GM21515 (cell line): ENCODE measurements at regions not wholly inside any gene's neighbourhood (a gene's known extent, or its start where the extent isn't known, plus 50 kb on each side); places are given as distances from the start of the nearest gene placed in this dataset.
"Not testable (repeated sequence)": the region's sequence is repeated elsewhere in the genome, so short reads cannot be mapped to it uniquely, and the experiment has no call there.

Source experiments
- ATAC-seq: cut with Tn5 transposase; IDR thresholded peaks from one replicate; pipeline ENCODE4 v1.9.1; 2021; ENCODE audit not compliant: unreplicated experiment

- not testable (repeated sequence) for ATAC-seq
These were observed 289.4 kb downstream of the CNTNAP3B start for GRCh38 chr9:41839786-41840185.

DNA sequence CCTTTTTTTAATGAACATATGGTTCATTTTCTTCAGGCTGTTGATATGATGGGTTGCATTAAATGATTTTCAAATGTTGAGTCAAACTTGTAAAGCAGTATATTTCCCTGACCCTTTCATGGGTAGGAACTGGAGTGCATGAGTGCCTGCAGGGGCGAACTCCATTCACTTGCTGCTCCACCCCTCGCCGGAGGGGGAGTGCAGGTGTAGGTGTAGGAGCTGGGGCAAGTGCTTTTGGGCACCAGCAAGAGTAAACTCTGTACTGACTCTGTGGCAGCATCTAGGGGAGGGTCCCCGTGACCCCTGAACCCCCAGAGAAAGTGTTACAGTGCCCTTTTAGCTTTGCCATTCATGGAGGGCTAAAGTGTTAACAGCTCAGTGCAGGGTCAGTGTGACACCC is 290.3 kb downstream of the CNTNAP3B start:
- ATAC-seq: not testable (repeated sequence)

DNA sequence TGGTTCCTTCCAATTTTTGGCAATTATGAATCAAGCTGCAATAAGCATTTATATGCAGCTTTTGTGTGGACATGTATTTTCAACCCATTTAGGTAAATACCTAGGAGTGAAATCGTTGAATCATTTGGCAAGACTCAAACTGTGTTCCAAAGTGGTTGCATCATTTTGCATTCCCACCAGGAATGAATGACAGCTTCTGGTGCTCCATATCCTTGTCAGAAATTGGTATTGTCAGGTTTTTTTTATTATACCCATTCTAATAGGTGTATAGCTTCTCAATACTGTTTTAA is 290.7 kb downstream of the CNTNAP3B start:
- ATAC-seq: not testable (repeated sequence)

DNA sequence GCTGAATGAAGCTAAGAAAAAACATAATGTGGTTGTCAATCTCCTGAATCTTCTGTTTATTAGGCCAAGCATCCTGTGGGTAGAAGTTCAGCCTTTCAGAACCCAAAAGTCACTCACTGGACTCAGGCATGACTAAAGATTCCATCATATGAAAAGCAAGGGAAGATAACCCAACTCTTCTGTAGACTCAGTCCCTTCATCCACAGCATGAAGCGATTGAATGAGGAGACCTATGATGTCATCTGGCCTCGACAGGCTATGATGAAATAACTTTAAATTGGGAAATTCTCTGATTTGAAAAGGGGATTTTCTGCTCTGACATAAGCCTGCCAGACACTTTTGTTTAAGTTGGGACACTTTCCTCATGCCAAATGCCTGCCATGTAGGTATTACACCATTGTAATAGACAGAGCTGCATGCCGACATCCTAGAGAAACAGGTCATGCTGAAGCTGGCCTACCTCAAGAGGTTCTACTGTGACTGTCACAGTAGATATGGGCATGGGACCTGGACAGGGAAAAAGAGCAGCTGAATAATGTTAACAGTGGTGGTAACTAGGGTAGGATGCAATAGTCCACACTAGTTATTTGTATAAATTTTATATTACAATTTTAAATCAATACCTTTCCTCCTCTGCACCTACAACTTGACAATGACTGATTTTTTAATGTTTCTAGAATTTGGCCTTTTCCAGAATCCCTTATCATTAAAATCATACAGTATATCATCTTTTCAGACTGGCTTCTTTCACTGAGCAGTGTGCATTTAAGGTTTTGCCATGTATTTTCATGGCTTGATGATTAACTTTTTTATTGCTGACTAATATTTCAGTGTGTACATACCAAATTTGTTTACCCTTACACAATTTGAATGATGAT is 291.3 kb downstream of the CNTNAP3B start:
- ATAC-seq: not testable (repeated sequence)

- not testable (repeated sequence) for ATAC-seq
These were observed 296.1 kb downstream of the CNTNAP3B start for GRCh38 chr9:41833108-41833507.

DNA sequence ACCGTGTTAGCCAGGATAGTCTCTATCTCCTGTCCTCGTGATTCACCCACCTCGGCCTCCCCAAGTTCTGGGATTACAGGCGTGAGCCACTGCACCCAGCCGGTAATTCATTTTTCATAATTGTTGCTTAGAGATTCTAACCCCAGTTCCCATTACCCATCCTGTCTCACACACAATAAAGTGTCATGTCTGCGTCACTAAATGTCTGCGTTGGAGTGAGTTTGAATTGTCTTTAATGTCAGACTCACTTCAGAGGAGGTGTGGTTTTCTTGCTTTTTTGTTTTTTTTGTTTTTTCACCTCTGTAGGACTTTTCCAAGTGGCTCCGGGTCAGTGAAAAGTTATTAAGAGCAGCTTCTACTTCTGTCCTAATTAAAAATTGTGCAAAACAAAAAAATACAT is 304.5 kb downstream of the CNTNAP3B start:
- ATAC-seq: not testable (repeated sequence)

DNA sequence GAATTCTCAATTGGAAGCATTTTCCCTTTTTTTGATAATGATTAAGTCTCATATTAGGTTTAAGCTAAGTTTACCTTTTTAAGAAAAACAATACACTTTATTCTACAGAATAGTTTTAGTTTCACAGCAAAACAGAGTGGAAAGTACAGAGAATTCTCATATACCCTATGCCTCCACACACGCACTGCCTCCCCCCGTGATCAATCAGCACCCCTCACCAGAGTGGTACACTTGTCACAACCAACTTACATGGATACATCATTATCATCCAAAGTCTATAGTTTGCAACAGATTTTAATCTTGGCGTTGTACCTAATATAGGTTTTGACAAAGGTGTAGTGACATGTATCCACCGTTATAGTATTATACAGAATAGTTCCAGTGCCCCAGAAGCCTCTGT is 326.5 kb downstream of the CNTNAP3B start:
- not testable (repeated sequence) for ATAC-seq

- not testable (repeated sequence) for ATAC-seq
These were observed 330.5 kb downstream of the CNTNAP3B start for GRCh38 chr9:41798684-41799083.

DNA sequence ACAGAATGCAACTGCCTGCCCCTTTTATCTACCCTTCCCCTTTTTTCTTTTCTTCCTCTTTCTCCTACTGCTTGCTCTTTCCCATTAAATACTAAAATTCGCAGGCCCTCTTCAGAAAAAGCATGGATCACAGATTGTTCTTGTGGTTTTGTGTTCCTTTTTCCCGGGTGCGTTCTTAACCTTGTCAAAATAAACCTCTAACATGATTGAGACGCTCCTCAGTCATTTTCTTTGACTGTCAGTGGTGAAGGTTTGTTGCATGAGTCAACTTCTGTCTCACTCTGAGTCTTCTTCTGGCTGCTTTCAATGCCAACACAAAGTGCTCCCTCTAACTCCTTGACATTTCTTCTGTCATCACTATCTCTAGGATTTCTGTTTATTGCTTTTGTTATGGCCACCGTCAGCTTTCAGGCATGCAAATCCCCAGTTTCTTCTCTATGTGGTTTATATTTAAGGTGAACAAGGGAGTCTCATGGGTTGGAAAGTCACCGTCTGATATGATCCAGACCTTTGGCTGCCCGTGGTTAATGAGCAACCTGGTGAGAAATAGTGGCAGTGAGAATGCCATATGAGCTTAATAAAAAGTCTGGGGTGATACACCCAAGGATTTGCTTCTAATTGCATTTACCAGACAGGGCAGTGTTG is 338.4 kb downstream of the CNTNAP3B start:
- ATAC-seq: not testable (repeated sequence)

- ATAC-seq: not testable (repeated sequence)
These were observed 339.2 kb downstream of the CNTNAP3B start for GRCh38 chr9:41790007-41790406.

DNA sequence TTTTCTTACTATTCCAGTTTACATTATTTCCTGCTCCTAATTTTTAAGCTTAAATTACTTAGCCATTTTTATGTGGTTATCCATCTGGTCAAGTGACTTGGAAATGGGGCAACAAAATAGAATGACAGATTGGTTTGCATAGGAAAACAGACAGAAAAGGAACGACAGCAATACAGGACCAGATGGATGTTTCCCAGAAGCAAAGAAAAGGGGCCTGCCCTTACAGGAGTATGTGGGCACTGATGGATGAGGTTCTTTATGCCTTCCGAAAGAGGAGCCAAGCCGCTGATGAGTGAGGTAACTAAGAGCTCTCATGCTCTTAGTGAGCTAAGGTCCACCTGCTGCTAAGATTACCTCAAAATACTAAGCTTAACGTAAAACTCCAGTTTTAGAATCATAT is 339.8 kb downstream of the CNTNAP3B start:
- not testable (repeated sequence) for ATAC-seq

DNA sequence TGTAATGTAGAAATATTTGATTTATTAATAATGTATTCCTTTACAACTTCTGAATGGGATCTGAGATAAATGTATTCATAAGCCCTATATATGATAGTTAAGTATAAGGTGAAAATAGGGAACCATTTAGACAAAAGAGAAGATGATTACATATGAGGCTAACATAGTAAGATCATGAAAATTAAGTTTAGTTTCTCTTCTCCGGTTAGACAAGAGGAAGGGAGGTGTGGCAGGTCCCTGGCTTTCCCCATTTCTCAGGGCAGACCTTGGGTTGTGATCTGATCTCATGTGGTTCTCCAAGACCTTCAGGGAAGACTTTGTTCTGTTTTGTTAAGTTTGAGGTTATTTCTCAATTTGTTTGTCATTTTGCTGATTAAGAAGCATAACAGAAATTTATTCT is 341.3 kb downstream of the CNTNAP3B start:
- ATAC-seq: not testable (repeated sequence)

GRCh38 chr9:41787270-41787669 is 342.0 kb downstream of the CNTNAP3B start:
- ATAC-seq: not testable (repeated sequence)

DNA sequence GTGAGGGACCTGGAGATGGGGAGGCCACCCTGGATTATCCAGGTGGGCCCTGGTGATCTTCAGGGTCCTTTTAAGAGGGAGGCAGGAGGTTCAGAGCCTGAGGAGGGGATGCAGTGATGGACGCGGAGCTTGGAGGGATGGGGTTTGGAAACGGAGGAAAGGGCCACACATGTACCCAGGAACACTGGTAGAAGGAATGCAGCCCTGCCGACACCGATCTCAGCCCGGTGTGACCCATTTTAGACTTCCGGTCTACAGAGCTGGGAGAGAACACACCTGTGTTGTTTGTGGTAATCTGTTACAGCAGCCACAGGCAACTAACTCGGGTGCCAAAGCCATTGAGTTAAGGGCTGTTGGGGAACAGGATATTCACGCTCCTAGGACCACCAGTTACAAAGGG is 345.2 kb downstream of the CNTNAP3B start:
- not testable (repeated sequence) for ATAC-seq

- not testable (repeated sequence) for ATAC-seq
These were observed 346.0 kb downstream of the CNTNAP3B start for GRCh38 chr9:41783070-41783810.

- ATAC-seq: not testable (repeated sequence)
These were observed 347.3 kb downstream of the CNTNAP3B start for GRCh38 chr9:41781899-41782298.

DNA sequence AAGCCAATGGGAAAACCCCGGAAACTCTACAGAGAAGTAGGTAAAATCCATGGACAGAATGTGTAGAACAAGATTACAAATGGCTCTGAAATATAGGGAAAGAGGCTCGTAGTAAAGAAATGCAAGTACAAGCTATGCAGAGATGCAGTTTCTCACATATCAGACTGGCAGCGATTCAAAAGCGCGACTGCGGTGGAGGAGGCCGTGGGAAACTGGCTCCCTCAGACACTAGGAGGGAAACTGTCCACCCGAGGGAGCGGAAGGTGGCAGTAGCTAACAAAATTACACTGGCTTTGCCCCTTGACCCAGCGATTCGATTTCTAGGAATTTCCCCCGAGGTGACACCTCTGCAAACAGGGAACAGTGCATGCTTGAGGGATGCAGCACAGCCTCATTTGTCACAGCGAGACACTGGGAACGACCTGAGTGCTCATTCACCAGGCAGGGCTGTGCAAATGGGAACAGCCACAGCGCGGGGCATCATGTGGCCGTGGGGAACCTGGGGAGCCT is 349.3 kb downstream of the CNTNAP3B start:
- not testable (repeated sequence) for ATAC-seq

GRCh38 chr9:41779192-41779591 is 350.0 kb downstream of the CNTNAP3B start:
- not testable (repeated sequence) for ATAC-seq

- not testable (repeated sequence) for ATAC-seq
These were observed 350.6 kb downstream of the CNTNAP3B start for GRCh38 chr9:41778535-41779071.

DNA sequence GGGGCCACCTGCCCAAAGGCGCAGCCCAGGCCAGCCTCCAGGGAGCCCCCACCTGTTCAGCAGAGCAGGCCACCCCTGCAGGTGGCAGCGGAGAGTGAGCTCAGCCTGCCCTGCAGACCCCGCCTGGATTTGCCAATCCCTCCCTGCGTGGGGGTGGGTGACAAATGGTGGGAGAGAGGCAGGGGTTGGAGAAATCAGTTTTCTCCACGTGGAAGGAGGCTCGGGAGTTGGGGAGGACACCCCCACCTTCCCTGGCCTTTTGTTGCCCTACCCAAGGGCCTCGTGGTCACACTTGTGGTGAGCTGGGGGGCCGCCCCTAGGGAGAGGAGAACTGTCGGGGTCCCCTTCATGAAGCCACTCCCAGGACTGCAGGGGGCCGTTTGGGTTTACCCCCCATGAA is 351.7 kb downstream of the CNTNAP3B start:
- ATAC-seq: not testable (repeated sequence)

DNA sequence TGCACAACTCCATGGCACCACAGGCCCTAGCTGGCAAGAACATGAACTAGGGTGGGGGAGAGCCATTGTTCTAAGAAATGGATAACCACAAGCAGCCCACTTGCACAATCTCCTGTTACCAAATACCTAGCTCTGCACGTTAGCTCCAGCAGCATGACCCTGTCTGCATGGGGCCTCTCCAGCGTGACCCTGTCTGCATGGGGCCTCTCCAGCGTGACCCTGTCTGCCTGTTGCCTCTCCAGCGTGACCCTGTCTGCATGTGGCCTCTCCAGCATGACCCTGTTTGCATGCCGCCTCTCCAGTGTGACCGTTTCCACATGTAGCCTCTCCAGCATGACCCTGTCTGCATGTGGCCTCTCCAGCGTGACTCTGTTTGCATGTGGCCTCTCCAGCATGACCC is 356.7 kb downstream of the CNTNAP3B start:
- ATAC-seq: not testable (repeated sequence)
